ENCODE measurements at regions not wholly inside any gene's neighbourhood (a gene's known extent, or its start where the extent isn't known, plus 50 kb on each side); places are given as distances from the start of the nearest gene placed in this dataset.

DNA sequence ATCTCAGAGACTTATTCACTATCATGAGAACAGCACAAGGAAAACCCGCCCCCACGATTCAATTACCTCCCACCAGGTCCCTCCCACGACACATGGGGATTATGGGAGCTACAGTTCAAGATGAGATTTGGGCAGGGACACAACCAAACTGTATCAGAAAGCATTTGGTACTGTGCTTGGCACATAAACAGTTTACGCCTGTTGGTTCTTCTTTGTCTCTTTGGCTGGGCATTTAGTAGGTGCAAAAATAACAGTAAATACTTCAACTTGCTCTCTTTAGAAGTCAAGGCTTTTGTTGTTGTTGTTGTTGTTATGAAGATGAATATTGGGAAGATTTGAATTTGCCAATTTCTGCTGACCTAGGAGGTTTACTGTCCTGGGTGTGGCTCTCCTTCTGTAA is 175.4 kb upstream of the IGSF21 start:
- no peak for DNase-seq (ENCODE audit: low spot score)

DNA sequence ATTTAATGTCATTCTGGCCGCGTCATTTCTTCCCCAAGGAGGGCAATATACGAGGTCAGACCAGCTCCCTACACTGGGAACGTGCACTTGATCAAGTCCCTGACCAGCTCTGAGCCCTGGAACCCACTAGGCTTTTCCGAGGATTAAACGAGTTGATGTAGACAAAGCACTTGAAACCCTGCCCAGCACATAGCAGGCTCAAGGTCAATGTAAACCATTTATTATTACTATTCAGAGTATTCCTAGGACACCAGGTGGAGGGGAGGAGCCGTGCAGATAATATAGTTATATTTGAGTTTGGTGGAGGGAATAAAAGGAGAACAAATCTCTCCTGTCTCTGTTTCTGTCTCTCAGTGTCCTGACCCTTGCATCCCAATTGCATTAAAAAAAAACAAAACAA is 174.1 kb upstream of the IGSF21 start:
- no peak for DNase-seq (ENCODE audit: low spot score)

DNA sequence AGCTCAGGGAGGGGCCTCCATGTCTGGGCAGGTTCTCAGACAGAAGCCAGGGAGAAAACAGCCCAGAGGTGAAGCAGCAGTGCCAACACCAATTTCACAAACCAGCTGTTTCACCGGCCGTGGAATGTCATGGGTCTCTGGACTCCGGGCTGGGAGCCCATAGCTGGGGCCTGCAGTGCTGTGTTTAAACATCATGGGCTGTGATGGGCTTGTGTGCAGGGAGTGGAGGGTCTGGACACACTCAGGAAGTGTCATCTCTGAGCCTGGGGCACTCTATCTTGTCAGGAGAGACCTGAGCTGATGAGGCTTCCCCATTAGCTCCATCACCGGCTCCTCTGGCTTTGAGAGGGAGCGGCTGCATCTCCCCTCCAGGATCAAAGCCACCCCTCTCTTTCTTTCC is 173.6 kb upstream of the IGSF21 start:
- DNase-seq (ENCODE audit: low spot score): no peak

GRCh38 chr1:17935230-17935629 is 172.4 kb upstream of the IGSF21 start:
- DNase-seq (ENCODE audit: low spot score): no peak

DNA sequence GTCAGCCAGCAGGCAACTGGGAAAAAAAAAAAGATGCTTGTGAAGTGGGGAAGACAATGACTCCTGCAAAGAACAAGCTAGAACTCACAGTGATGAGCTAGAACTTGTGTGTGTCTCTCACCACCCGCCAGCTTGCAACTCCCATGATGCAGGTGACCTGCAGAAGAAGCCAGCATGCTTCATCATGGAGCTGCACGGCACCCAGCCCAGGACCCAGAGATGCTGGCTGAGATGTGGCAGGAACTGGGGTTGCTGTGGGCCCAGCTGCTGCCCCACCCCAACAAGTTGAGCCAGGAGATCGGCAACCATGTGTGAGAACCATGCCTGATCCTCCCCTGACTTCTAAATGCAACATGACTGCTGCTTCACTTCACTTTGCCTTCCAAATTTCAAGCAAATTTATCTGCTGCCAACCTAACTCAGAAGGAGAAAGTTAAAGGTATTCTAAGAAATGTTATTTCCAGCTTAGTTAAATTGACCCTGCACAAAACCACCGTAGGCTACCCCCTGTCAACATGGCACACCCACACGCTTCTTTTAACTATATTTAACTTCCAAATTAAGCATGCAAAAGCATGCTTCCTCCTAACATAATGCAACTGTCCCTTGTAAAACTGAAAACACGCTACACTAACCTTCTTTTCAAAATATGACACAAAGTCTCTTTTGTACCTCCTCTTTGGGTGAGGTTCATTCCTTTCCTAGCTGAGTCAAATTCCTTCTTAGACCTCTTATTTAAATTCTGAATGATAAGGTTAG is 166.0 kb upstream of the IGSF21 start:
- DNase-seq (ENCODE audit: low spot score): no peak

DNA sequence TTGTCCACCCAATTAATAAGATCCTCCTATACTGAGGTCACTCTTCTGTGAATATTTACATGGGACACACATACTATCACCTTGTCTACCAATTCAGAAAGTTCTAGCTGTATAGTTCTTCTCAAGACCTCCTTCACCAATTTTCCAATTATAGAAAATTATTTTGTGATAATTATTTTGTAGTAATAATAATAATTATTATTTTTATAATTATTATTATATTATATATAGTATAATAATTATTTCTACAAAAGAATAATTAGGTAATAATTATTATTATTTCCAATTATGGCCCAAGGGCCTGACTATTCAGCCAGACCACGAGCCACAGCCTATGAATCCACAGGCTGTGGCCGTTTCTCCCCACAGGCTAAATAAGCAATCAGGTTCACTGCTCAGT is 164.1 kb upstream of the IGSF21 start:
- no peak for DNase-seq (ENCODE audit: low spot score)

GRCh38 chr1:17944646-17945045 is 163.0 kb upstream of the IGSF21 start:
- no peak for DNase-seq (ENCODE audit: low spot score)

DNA sequence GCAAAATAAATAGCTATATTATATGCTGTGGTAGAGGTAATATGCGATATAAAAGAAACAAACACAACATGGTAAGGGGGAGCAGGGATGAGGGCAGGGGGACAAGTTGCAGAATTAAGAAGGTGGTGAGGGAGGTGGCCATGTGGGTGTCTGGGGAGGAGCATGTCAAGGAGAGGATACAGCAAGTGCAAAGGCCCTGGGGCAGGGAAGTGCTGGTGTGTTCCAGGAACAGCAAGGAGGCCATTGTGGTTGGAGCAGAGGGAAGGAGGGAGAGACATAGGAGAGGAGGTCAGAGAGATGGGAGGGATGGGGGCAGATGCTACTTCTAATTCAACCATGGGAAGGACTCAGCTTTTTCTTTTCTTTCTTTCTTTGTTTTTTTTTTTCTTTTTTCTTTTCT is 161.2 kb upstream of the IGSF21 start:
- no peak for DNase-seq (ENCODE audit: low spot score)

DNA sequence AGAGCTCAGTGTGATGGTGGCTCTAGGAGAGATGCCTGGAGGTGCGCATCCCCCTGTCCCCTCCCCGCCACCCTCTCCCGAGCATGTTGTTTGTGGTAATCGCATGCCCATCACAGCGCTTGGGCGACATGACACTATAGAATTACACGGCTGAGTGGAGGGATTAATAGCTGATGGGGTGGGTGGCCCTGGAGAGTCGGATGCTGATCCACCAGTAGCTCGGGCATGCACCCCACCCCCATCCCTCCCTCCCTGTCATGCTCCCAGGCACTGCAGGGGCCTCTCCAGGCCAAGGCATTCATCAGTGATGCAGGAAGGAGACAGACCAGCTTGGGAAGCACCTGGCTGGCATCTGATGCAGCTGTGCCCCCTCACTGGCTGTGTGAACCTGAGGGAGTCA is 159.0 kb upstream of the IGSF21 start:
- DNase-seq (ENCODE audit: low spot score): no peak

- no peak for DNase-seq (ENCODE audit: low spot score)
Measured at GRCh38 chr1:17949511-17949910, 158.1 kb upstream of the IGSF21 start.

DNA sequence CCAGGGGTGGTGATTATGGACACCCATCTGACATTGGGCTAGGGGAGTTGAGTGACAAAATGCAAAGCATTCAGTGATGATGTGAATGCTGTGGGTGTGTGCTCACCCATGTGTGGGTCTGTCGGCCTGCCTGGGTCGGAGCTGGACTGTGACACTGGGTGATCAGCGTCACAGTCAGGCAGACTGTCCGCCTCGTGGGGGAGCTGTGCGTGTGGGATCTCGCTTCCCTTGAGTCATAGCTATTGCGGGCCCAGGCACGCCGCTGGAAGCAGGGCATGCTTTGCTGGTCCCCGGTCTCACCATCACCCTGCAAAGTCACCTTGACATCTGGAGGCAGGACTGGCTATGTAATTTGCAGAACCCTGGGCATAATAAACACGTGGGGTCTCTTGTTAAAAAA is 156.9 kb upstream of the IGSF21 start:
- DNase-seq (ENCODE audit: low spot score): no peak

DNA sequence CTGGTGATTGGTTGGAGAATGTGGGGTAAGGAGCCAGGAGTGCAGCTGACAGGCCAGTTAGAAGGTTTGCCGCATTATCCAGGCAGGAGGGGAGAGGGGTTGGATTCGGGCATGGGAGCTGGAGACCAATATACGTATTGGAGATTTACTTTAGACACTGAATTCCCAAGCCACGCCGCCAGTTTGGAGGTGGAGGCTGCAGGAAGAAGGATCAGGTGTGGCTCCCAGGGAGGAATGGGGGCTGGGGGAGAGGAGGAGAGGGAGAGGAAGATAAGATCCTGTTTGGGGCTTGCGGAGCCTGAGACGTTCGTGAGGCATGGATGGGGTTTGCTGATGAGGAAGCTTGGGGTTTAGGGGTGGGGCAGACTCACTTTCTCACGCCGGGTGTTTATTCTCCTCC is 155.1 kb upstream of the IGSF21 start:
- no peak for DNase-seq (ENCODE audit: low spot score)

- DNase-seq (ENCODE audit: low spot score): no peak
Measured at GRCh38 chr1:17953921-17954320, 153.7 kb upstream of the IGSF21 start.

GRCh38 chr1:17955302-17956285 is 152.0 kb upstream of the IGSF21 start:
- no peak for DNase-seq (ENCODE audit: low spot score)

- DNase-seq (ENCODE audit: low spot score): no peak
Measured at GRCh38 chr1:17957588-17958267, 149.9 kb upstream of the IGSF21 start.

DNA sequence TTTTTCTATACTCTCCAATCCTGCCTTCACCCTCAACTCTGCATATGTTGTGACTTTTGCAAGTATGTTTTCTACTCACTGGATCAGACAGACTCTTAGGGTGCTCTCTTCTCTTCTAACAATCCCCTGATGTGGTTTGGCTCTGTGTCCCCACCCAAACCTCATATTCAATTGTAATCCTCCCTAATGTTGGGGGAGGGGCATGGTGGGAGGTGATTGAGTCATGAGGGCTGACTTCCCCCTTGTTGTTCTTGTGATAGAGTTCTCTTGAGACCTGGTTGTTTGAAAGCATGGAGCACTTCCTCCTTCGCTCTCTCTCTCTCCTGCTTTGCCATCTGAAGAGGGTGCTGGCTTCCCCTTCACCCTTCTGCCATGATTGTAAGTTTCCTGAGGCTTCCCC is 148.9 kb upstream of the IGSF21 start:
- no peak for DNase-seq (ENCODE audit: low spot score)

DNA sequence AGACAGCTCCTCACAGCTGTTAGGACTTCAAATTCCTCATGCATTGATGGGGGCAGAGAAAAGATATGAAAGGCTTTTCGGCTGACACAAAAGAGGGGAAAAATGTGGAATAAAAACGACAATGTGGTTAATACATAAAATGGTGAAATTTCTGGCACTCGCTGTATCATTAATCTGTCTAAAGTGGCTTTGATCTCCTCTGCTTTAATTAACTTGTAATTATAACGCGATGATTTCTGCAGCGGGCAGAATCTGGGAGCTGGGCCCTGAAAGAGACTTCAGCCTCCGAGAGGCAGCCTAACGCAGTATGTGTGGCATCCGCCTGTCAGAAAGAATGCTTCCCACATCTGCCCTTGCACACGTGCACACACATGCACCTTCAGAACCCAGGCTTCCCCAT is 144.1 kb upstream of the IGSF21 start:
- no peak for DNase-seq (ENCODE audit: low spot score)

DNA sequence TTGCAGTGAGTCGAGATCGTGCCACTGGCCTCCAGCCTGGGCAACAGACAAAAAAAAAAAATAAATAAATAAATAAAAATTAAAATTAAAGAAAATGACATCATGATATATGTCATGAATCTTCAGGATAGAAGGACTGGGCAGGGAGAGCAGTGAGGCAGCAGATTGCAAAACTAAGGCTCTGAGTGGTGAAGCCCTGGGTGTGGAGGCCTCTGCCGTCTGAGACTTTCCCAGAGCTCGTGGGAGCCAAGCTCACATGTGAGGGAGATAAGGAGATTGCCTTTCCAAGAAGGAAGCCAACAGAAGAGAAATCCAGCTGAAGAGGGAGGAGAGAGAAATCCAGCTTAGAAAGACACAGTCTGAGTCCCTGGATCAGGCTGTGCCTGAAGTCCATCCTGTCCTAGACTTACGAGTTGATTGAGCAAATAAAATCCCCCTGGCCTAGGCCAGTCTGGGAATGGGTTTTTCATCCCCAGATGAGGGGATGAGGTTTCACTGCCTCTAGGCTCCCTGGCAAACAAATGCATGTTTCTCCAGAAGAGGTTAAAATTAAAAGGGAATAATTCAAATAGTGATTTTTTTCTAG is 142.0 kb upstream of the IGSF21 start:
- no peak for DNase-seq (ENCODE audit: low spot score)

GRCh38 chr1:17966341-17966740 is 141.3 kb upstream of the IGSF21 start:
- no peak for DNase-seq (ENCODE audit: low spot score)

- DNase-seq (ENCODE audit: low spot score): no peak
Measured at GRCh38 chr1:17967623-17968255, 139.9 kb upstream of the IGSF21 start.

GRCh38 chr1:17970757-17971156 is 136.8 kb upstream of the IGSF21 start:
- no peak for DNase-seq (ENCODE audit: low spot score)

DNA sequence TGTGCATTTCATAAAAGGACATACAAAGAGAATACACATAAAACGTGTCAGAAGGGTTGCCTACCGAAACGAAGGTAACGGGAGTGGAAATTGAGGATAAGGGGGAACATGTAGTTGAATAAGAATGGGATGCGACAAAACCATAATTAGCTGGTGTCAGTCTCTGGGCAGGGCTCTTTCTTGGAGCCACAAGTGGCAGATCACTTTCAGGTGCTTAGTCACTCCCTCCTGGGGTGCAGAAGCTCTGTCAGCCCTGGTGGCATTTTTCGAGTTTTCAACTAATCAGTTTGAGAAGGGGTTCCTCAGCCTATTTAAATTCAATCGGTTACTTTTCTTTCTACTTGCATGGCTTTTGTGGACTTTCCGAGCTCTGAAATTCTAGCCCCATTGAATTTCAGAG is 133.9 kb upstream of the IGSF21 start:
- DNase-seq (ENCODE audit: low spot score): no peak
